IPS-15b (cell line): ENCODE measurements at regions not wholly inside any gene's neighbourhood (a gene's known extent, or its start where the extent isn't known, plus 50 kb on each side); places are given as distances from the start of the nearest gene placed in this dataset.

Experiments used
- H3K27me3 ChIP-seq: one replicate; pipeline ENCODE4 v1.6.1; 2013; ENCODE audit warnings: low read length; ENCODE audit not compliant: control insufficient read depth, insufficient read depth
- H3K36me3 ChIP-seq: one replicate; pipeline ENCODE4 v1.6.1; 2013; ENCODE audit warnings: low read length; ENCODE audit not compliant: control insufficient read depth, insufficient read depth
- H3K4me1 ChIP-seq: one replicate; pipeline ENCODE4 v1.6.1; 2013; ENCODE audit warnings: mild to moderate bottlenecking, low read length; ENCODE audit not compliant: control insufficient read depth, insufficient read depth
- H3K4me3 ChIP-seq: one replicate; pipeline ENCODE4 v1.5.1; 2013; ENCODE audit warnings: low read depth, low read length
- H3K9ac ChIP-seq: one replicate; pipeline ENCODE4 v1.6.1; 2013; ENCODE audit warnings: low read depth, mild to moderate bottlenecking, low read length
- H3K9me3 ChIP-seq: one replicate; pipeline ENCODE4 v1.6.1; 2013; ENCODE audit warnings: mild to moderate bottlenecking, low read length; ENCODE audit not compliant: control insufficient read depth, insufficient read depth

GRCh38 chr4:123817025-123817688, 420.6 kb downstream of the SPRY1 start:
- no peaks in the 10 kb centered on the region for H3K36me3 ChIP-seq
- no peaks in the 10 kb centered on the region for H3K9me3 ChIP-seq
- H3K9ac ChIP-seq, result no peak overlapping the region
- H3K4me3 ChIP-seq, result no peak overlapping the region
- no peaks in the 10 kb centered on the region for H3K4me1 ChIP-seq
- H3K27me3 ChIP-seq, result no peaks in the 10 kb centered on the region

- H3K9me3 ChIP-seq, result no peaks in the 10 kb centered on the region
- H3K36me3 ChIP-seq, result no peaks in the 10 kb centered on the region
- H3K27me3 ChIP-seq, result no peaks in the 10 kb centered on the region
- H3K4me3 ChIP-seq, result no peak overlapping the region
- no peak overlapping the region for H3K9ac ChIP-seq
- no peaks in the 10 kb centered on the region for H3K4me1 ChIP-seq
These were observed 422.9 kb downstream of the SPRY1 start for GRCh38 chr4:123819362-123820035.

GRCh38 chr4:123821861-123822260, 425.3 kb downstream of the SPRY1 start:
- no peaks in the 10 kb centered on the region for H3K27me3 ChIP-seq
- H3K9ac ChIP-seq, result no peak overlapping the region
- no peaks in the 10 kb centered on the region for H3K9me3 ChIP-seq
- no peak overlapping the region for H3K4me3 ChIP-seq
- H3K36me3 ChIP-seq, result no peaks in the 10 kb centered on the region
- no peaks in the 10 kb centered on the region for H3K4me1 ChIP-seq

GRCh38 chr4:123822353-123822752, 425.8 kb downstream of the SPRY1 start:
- no peaks in the 10 kb centered on the region for H3K9me3 ChIP-seq
- H3K4me3 ChIP-seq, result no peak overlapping the region
- H3K4me1 ChIP-seq, result no peaks in the 10 kb centered on the region
- H3K36me3 ChIP-seq, result no peaks in the 10 kb centered on the region
- no peak overlapping the region for H3K9ac ChIP-seq
- no peaks in the 10 kb centered on the region for H3K27me3 ChIP-seq

- no peak overlapping the region for H3K4me3 ChIP-seq
- no peak overlapping the region for H3K9ac ChIP-seq
- H3K9me3 ChIP-seq, result no peaks in the 10 kb centered on the region
- no peaks in the 10 kb centered on the region for H3K36me3 ChIP-seq
- H3K27me3 ChIP-seq, result no peaks in the 10 kb centered on the region
- H3K4me1 ChIP-seq, result no peaks in the 10 kb centered on the region
These were observed 426.6 kb downstream of the SPRY1 start for GRCh38 chr4:123823244-123823643.

- Histone ChIP-seq H3K9me3 (no peaks in the 10 kb centered on the region), H3K36me3 (no peaks in the 10 kb centered on the region)
These were observed 427.9 kb downstream of the SPRY1 start for GRCh38 chr4:123824524-123824923.

GRCh38 chr4:123825596-123826291, 429.1 kb downstream of the SPRY1 start:
- H3K4me1 ChIP-seq, result no peaks in the 10 kb centered on the region
- no peaks in the 10 kb centered on the region for H3K27me3 ChIP-seq
- no peak overlapping the region for H3K9ac ChIP-seq
- no peaks in the 10 kb centered on the region for H3K36me3 ChIP-seq
- no peaks in the 10 kb centered on the region for H3K9me3 ChIP-seq
- H3K4me3 ChIP-seq, result no peak overlapping the region

More at GRCh38 chr4:123824524-123824923, 427.9 kb downstream of the SPRY1 start:
- H3K9ac ChIP-seq, result no peak overlapping the region
- H3K4me3 ChIP-seq, result no peak overlapping the region
- no peaks in the 10 kb centered on the region for H3K27me3 ChIP-seq
- H3K4me1 ChIP-seq, result no peaks in the 10 kb centered on the region

GRCh38 chr4:123826896-123827295, 430.3 kb downstream of the SPRY1 start:
- Histone ChIP-seq H3K27me3 (no peaks in the 10 kb centered on the region), H3K36me3 (no peaks in the 10 kb centered on the region), H3K4me1 (no peaks in the 10 kb centered on the region)

GRCh38 chr4:123827511-123827910, 430.9 kb downstream of the SPRY1 start:
- no peak overlapping the region for H3K4me3 ChIP-seq
- no peaks in the 10 kb centered on the region for H3K9me3 ChIP-seq
- H3K36me3 ChIP-seq, result no peaks in the 10 kb centered on the region
- H3K4me1 ChIP-seq, result no peaks in the 10 kb centered on the region
- H3K9ac ChIP-seq, result no peak overlapping the region
- H3K27me3 ChIP-seq, result no peaks in the 10 kb centered on the region

More at GRCh38 chr4:123826896-123827295, 430.3 kb downstream of the SPRY1 start:
- Histone ChIP-seq H3K9ac (no peak overlapping the region), H3K9me3 (no peaks in the 10 kb centered on the region), H3K4me3 (no peak overlapping the region)

GRCh38 chr4:123830930-123831329, 434.3 kb downstream of the SPRY1 start:
- Histone ChIP-seq H3K4me1 (no peaks in the 10 kb centered on the region), H3K36me3 (no peaks in the 10 kb centered on the region), H3K4me3 (no peak overlapping the region), H3K27me3 (no peaks in the 10 kb centered on the region), H3K9me3 (no peaks in the 10 kb centered on the region), H3K9ac (no peak overlapping the region)

GRCh38 chr4:123832173-123833026, 435.8 kb downstream of the SPRY1 start:
- Histone ChIP-seq H3K36me3 (no peaks in the 10 kb centered on the region), H3K4me1 (no peaks in the 10 kb centered on the region), H3K9me3 (no peaks in the 10 kb centered on the region), H3K9ac (no peak overlapping the region), H3K4me3 (no peak overlapping the region), H3K27me3 (no peaks in the 10 kb centered on the region)
